PC-3 (cell line): ENCODE measurements at regions not wholly inside any gene's neighbourhood (a gene's known extent, or its start where the extent isn't known, plus 50 kb on each side); places are given as distances from the start of the nearest gene placed in this dataset.
"Not testable (repeated sequence)": the region's sequence is repeated elsewhere in the genome, so short reads cannot be mapped to it uniquely, and the experiment has no call there.

ENCODE experiments used
- ATAC-seq: fragments of 200-7000 bp; cut with Tn5 transposase; 2 replicates; pipeline ENCODE4 v1.9.1; 2020; ENCODE audit warnings: mild to moderate bottlenecking, moderate library complexity
- BruUV-seq: library from RNA; stranded (reverse); fragments of 400-500 nt; replicated peaks from 2 replicates; lab custom pipeline; 2021; lab: Mats Ljungman, UMichigan
- CTCF ChIA-PET: fragments of 300-600 bp; sonication (Branson Sonifier 250); formaldehyde crosslinking; loops from one replicate; lab custom pipeline; 2022; ENCODE audit warnings: antibody characterized with exemption; lab: Charles Lee
- POLR2A ChIA-PET: fragments of 300-600 bp; sonication (Branson Sonifier 250); formaldehyde crosslinking; loops from one replicate; lab custom pipeline; 2022; ENCODE audit warnings: antibody characterized with exemption; ENCODE audit not compliant: unreplicated experiment; lab: Charles Lee
- DNase-seq: peaks from one replicate; pipeline ENCODE4 v3.0.0-alpha.2; 2015
- H2AFZ ChIP-seq: fragments of 300-600 bp; sonication (generic); 2 replicates; pipeline ENCODE4 v1.6.0; 2016; ENCODE audit warnings: antibody characterized with exemption, low read length
- H3F3A ChIP-seq: fragments of 300-600 bp; sonication (generic); one replicate; pipeline ENCODE4 v1.6.0; 2017; ENCODE audit warnings: antibody characterized with exemption, low read length, control low read depth, mild to moderate bottlenecking; ENCODE audit not compliant: unreplicated experiment
- H3K27ac ChIP-seq: fragments of 300-600 bp; sonication (generic); 2 replicates; pipeline ENCODE4 v1.5.1; 2016; ENCODE audit warnings: mild to moderate bottlenecking, low read length
- H3K27me3 ChIP-seq: fragments of 300-600 bp; sonication (generic); 2 replicates; pipeline ENCODE4 v1.6.1; 2016; ENCODE audit warnings: low read length, mixed read lengths
- H3K36me3 ChIP-seq: fragments of 300-600 bp; sonication (generic); 2 replicates; pipeline ENCODE4 v1.6.1; 2016; ENCODE audit warnings: low read depth, mixed run types, low read length, mixed read lengths
- H3K4me1 ChIP-seq: fragments of 300-600 bp; sonication (generic); 2 replicates; pipeline ENCODE4 v1.5.1; 2016; ENCODE audit warnings: low read length; ENCODE audit not compliant: insufficient read depth
- H3K4me2 ChIP-seq: fragments of 300-600 bp; sonication (generic); 2 replicates; pipeline ENCODE4 v1.6.0; 2016; ENCODE audit warnings: low read length
- H3K4me3 ChIP-seq: fragments of 300-600 bp; sonication (generic); 2 replicates; pipeline ENCODE4 v1.5.1; 2016; ENCODE audit warnings: mild to moderate bottlenecking, low read length, mixed read lengths
- H3K79me2 ChIP-seq: fragments of 300-600 bp; sonication (generic); 2 replicates; pipeline ENCODE4 v1.6.1; 2017; ENCODE audit warnings: low read length, mixed read lengths
- H3K9ac ChIP-seq: fragments of 300-600 bp; sonication (generic); 2 replicates; pipeline ENCODE4 v1.6.0; 2016; ENCODE audit warnings: mild to moderate bottlenecking, low read length
- H3K9me2 ChIP-seq: fragments of 300-600 bp; sonication (generic); replicated peaks from 2 replicates; pipeline ENCODE4 v1.6.1; 2016; ENCODE audit warnings: mixed run types, low read length, mixed read lengths
- H3K9me3 ChIP-seq: fragments of 300-600 bp; sonication (generic); 2 replicates; pipeline ENCODE4 v1.6.1; 2016; ENCODE audit warnings: low read length, mixed read lengths
- H4K20me1 ChIP-seq: fragments of 300-600 bp; sonication (generic); 2 replicates; pipeline ENCODE4 v1.6.1; 2016; ENCODE audit warnings: low read length, mixed read lengths
- EZH2 ChIP-seq: fragments of 300-600 bp; sonication (generic); IDR thresholded peaks from one replicate; pipeline ENCODE4 v1.6.1; 2017; ENCODE audit warnings: antibody characterized with exemption, mild to moderate bottlenecking, low read length; ENCODE audit not compliant: unreplicated experiment
- EZH2phosphoT487 ChIP-seq: fragments of 300-600 bp; sonication (generic); IDR thresholded peaks from 2 replicates; pipeline ENCODE4 v1.6.1; 2018; ENCODE audit warnings: mild to moderate bottlenecking, antibody characterized with exemption, low read length, borderline replicate concordance
- intact Hi-C: fragments of 100-400 bp; cut with micrococcal nuclease; formaldehyde crosslinking; loops from 2 replicates; pipeline ENCODE4 v1.9.0; 2023
- TF ChIP-seq, protein P1 (sequence below): fragments of 300-600 bp; sonication (generic); conservative IDR thresholded peaks from 2 replicates; pipeline ENCODE4 v1.5.1; 2017; ENCODE audit warnings: antibody characterized with exemption, low read depth, mild to moderate bottlenecking, low read length

GRCh38 chr20:54922636-54923035 lies 447.2 kb downstream of the DOK5 start:
- no peaks in the 10 kb centered on the region for H3K27me3 ChIP-seq
- H3K9me3 ChIP-seq: peaks cover 17% of the 10 kb centered on the region; the same call in 1 of the 2 replicates
- H3K27ac ChIP-seq: no peak overlapping the region
- H3K36me3 ChIP-seq: no peaks in the 10 kb centered on the region
- TF ChIP-seq EZH2phosphoT487 (no peak), EZH2 (no peak)
- TF ChIP-seq, protein P1, sequence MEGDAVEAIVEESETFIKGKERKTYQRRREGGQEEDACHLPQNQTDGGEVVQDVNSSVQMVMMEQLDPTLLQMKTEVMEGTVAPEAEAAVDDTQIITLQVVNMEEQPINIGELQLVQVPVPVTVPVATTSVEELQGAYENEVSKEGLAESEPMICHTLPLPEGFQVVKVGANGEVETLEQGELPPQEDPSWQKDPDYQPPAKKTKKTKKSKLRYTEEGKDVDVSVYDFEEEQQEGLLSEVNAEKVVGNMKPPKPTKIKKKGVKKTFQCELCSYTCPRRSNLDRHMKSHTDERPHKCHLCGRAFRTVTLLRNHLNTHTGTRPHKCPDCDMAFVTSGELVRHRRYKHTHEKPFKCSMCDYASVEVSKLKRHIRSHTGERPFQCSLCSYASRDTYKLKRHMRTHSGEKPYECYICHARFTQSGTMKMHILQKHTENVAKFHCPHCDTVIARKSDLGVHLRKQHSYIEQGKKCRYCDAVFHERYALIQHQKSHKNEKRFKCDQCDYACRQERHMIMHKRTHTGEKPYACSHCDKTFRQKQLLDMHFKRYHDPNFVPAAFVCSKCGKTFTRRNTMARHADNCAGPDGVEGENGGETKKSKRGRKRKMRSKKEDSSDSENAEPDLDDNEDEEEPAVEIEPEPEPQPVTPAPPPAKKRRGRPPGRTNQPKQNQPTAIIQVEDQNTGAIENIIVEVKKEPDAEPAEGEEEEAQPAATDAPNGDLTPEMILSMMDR: no peak
- H3K4me1 ChIP-seq: no peaks in the 10 kb centered on the region
- intact Hi-C loops: no loop called here
- POLR2A ChIA-PET: no interaction called here
- no peak overlapping the region for H3K4me2 ChIP-seq
- ATAC-seq (no peak), DNase-seq (no peak)
- H3K4me3 ChIP-seq: no peak overlapping the region
- H4K20me1 ChIP-seq: no peaks in the 10 kb centered on the region
- no peak overlapping the region for H2AFZ ChIP-seq
- BruUV-seq: no TSS peak
- CTCF ChIA-PET: no interaction called here
- no peaks in the 10 kb centered on the region for H3K9me2 ChIP-seq
- H3K79me2 ChIP-seq: no peaks in the 10 kb centered on the region
- H3K9ac ChIP-seq: no peak overlapping the region
- no peaks in the 10 kb centered on the region for H3F3A ChIP-seq

DNA sequence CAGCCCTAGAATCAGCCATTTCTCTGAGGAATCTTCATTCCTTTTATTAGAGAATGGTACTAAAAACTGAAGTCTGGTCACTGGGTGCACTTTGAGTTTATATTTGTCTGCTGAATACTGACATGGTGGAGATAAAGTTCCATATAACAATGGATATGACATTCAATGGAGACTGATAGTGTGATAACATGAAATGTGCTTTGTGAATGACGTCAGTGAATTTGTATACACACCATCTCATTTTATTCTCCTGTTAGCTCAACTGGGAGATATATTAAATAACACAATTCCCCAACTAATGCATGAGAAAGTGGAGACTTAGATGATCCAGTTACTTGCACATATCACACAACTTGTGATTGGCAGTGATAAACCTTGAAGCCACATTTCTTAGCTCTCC lies 446.7 kb downstream of the DOK5 start:
- Histone ChIP-seq H4K20me1 (no peaks in the 10 kb centered on the region), H3K9me2 (no peaks in the 10 kb centered on the region), H3K79me2 (no peaks in the 10 kb centered on the region), H3K4me1 (no peaks in the 10 kb centered on the region), H3K36me3 (no peaks in the 10 kb centered on the region), H3K27me3 (no peaks in the 10 kb centered on the region), H3F3A (no peaks in the 10 kb centered on the region), H2AFZ (no peak overlapping the region), H3K4me3 (no peak overlapping the region), H3K27ac (no peak overlapping the region), H3K9ac (no peak overlapping the region), H3K9me3 (peaks cover 14% of the 10 kb centered on the region; the same call in 1 of the 2 replicates), H3K4me2 (no peak overlapping the region)
- ChIA-PET POLR2A (no interaction called here), CTCF (no interaction called here)
- DNase-seq (no peak), ATAC-seq (no peak)
- BruUV-seq: no TSS peak
- intact Hi-C loops: no loop called here
- TF ChIP-seq, protein P1: no peak
- TF ChIP-seq EZH2phosphoT487: no peak
- no peak for TF ChIP-seq EZH2

DNA sequence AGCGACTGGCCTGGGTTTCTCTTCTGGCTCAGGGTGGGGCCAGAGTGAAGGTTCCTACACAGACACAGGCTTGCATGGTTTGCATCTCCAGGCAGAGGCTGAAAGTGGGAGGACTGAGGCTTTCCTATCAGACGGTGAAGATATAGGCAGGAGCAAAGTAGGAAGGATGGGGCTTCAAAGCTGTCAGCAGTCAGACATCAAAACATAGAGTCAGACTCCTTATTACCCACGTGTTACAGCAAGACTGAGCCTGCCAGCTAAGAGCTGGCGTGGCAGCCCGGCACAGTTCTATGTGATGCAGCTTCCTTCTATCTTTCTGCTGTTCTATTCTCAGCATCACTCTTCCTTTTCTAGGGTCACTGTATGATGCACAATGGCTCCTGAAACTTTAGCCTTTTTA lies 445.1 kb downstream of the DOK5 start:
- H3K9me3 ChIP-seq: peaks cover 12% of the 10 kb centered on the region; the same call in 1 of the 2 replicates
- POLR2A ChIA-PET: no interaction called here
- no peak overlapping the region for H3K4me3 ChIP-seq
- no peak overlapping the region for H2AFZ ChIP-seq
- H3K9me2 ChIP-seq: no peaks in the 10 kb centered on the region
- H3K36me3 ChIP-seq: no peaks in the 10 kb centered on the region
- intact Hi-C loops: no loop called here
- H3F3A ChIP-seq: no peaks in the 10 kb centered on the region
- H3K4me2 ChIP-seq: no peak overlapping the region
- no peak overlapping the region for H3K9ac ChIP-seq
- BruUV-seq: no TSS peak
- no peaks in the 10 kb centered on the region for H3K4me1 ChIP-seq
- no peaks in the 10 kb centered on the region for H4K20me1 ChIP-seq
- CTCF ChIA-PET: no interaction called here
- TF ChIP-seq EZH2phosphoT487 (no peak), EZH2 (no peak)
- TF ChIP-seq, protein P1: no peak
- H3K27ac ChIP-seq: no peak overlapping the region
- H3K79me2 ChIP-seq: no peaks in the 10 kb centered on the region
- no peaks in the 10 kb centered on the region for H3K27me3 ChIP-seq
- DNase-seq (no peak), ATAC-seq (no peak)

DNA sequence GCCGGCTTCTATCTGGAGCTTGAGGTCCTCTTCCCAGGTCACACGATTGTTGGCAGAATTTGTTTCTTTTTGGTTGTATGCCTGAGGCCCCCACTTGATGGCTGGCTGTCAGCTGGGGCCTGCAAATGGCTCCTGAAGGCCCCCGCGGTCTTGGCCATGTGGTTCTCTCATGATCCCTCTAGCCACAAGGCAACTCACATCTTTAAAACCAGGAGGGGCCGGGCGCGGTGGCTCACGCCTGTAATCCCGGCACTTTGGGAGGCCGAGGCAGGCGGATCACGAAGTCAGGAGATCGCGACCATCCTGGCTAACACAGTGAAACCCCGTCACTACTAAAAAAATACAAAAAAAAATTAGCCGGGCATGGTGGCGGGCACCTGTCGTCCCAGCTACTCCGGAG lies 443.6 kb downstream of the DOK5 start:
- H3K27ac ChIP-seq, H3K4me1 ChIP-seq, H3K36me3 ChIP-seq, H3K79me2 ChIP-seq, H2AFZ ChIP-seq, BruUV-seq, POLR2A ChIA-PET, H3K4me3 ChIP-seq, H3F3A ChIP-seq, H3K4me2 ChIP-seq, H3K9me3 ChIP-seq, CTCF ChIA-PET, DNase-seq, H3K9me2 ChIP-seq, intact Hi-C loops, H4K20me1 ChIP-seq, H3K27me3 ChIP-seq, ATAC-seq, H3K9ac ChIP-seq: not testable (repeated sequence)
